AG04450 (cell line): ENCODE measurements at regions not wholly inside any gene's neighbourhood (a gene's known extent, or its start where the extent isn't known, plus 50 kb on each side); places are given as distances from the start of the nearest gene placed in this dataset.

Source experiments
- CTCF ChIA-PET: fragments of 300-600, 350-600 bp; formaldehyde crosslinking; extraction: SDS; loops from one replicate; lab custom pipeline; 2022; ENCODE audit warnings: antibody characterized with exemption, inconsistent platforms; lab: Charles Lee
- POLR2A ChIA-PET: fragments of 350-600 bp; formaldehyde crosslinking; extraction: SDS; loops from one replicate; lab custom pipeline; 2021; ENCODE audit warnings: antibody characterized with exemption, inconsistent platforms; lab: Yijun Ruan, JAX
- DNase-seq: peaks from one replicate; pipeline ENCODE4 v3.0.0-alpha.2; 2011; ENCODE audit warnings: low read depth, low spot score
- H3K27ac ChIP-seq: one replicate; pipeline ENCODE4 v1.5.1; 2012; ENCODE audit warnings: low read depth, low read length, control low read depth
- H3K27me3 ChIP-seq: one replicate; pipeline ENCODE4 v1.6.0; 2012; ENCODE audit warnings: low read length; ENCODE audit not compliant: control insufficient read depth, insufficient read depth
- H3K4me3 ChIP-seq: 2 replicates; pipeline ENCODE4 v1.5.1; 2011; ENCODE audit warnings: mild to moderate bottlenecking, low read depth, low read length, control low read depth
- H3K9me3 ChIP-seq: 2 replicates; pipeline ENCODE4 v1.5.1; 2012; ENCODE audit warnings: low read length; ENCODE audit not compliant: control insufficient read depth, insufficient read depth
- TF ChIP-seq, protein P1 (sequence below): IDR thresholded peaks from 2 replicates; pipeline ENCODE4 v1.5.1; 2011; ENCODE audit warnings: low read depth, low read length, control low read depth, inconsistent platforms

DNA sequence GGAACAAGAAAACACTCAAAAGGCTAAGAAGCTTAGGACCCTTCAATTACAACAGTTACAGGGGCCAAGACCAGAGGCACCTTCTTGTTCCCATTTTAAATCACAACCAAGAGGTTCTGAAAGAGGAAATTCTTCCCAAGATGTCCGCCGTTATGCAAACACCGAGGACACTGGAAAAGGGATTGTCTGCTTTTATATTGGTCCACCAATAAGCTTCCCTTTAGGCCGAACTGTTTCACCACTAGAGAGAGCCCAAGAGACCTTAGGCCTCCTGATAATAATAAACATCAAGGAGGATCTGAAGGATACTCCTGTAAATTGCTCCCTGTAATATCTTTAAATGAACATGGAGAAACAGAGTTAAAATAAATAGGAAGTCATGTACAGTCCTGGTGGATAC lies 92.6 kb upstream of the NLRP2B start:
- CTCF ChIA-PET: no interaction called here
- Histone ChIP-seq H3K4me3 (no peak overlapping the region), H3K9me3 (no peaks in the 10 kb centered on the region), H3K27ac (no peak overlapping the region), H3K27me3 (no peaks in the 10 kb centered on the region)
- POLR2A ChIA-PET: no interaction called here
- TF ChIP-seq, protein P1, sequence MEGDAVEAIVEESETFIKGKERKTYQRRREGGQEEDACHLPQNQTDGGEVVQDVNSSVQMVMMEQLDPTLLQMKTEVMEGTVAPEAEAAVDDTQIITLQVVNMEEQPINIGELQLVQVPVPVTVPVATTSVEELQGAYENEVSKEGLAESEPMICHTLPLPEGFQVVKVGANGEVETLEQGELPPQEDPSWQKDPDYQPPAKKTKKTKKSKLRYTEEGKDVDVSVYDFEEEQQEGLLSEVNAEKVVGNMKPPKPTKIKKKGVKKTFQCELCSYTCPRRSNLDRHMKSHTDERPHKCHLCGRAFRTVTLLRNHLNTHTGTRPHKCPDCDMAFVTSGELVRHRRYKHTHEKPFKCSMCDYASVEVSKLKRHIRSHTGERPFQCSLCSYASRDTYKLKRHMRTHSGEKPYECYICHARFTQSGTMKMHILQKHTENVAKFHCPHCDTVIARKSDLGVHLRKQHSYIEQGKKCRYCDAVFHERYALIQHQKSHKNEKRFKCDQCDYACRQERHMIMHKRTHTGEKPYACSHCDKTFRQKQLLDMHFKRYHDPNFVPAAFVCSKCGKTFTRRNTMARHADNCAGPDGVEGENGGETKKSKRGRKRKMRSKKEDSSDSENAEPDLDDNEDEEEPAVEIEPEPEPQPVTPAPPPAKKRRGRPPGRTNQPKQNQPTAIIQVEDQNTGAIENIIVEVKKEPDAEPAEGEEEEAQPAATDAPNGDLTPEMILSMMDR: no peak
- no peak for DNase-seq

GRCh38 chrX:57771689-57772088 lies 91.6 kb upstream of the NLRP2B start:
- no peak for DNase-seq
- TF ChIP-seq, protein P1: no peak
- H3K4me3 ChIP-seq: no peak overlapping the region
- CTCF ChIA-PET: no interaction called here
- H3K27ac ChIP-seq: no peak overlapping the region
- POLR2A ChIA-PET: no interaction called here
- H3K27me3 ChIP-seq: no peaks in the 10 kb centered on the region
- no peaks in the 10 kb centered on the region for H3K9me3 ChIP-seq

- TF ChIP-seq, protein P1: no peak
- ChIA-PET POLR2A (no interaction called here), CTCF (no interaction called here)
- Histone ChIP-seq H3K9me3 (no peaks in the 10 kb centered on the region), H3K4me3 (no peak overlapping the region), H3K27me3 (no peaks in the 10 kb centered on the region), H3K27ac (no peak overlapping the region)
- no peak for DNase-seq
Observed at GRCh38 chrX:57752866-57753265, 72.8 kb upstream of the NLRP2B start.

DNA sequence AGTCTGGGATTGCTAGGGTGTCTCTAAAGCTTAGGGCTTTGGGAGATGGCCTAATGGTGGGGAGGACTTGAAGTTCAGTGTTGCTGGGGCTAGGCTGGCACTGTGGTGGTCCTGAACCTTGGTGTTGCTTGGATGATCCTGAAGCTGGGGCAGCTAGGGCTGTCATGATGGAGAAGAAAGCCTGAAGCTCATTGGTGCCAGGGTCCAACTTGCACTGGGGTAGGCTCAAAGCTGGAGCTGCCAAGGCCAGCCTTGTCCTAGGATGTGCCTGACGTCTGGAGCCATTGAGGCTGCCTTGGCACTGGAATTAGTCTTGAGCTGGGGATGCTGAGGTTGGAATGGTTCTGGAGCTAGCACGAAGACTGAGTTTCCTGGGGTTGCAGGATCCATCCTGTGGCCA lies 61.0 kb upstream of the NLRP2B start:
- no peak overlapping the region for H3K27ac ChIP-seq
- no peaks in the 10 kb centered on the region for H3K27me3 ChIP-seq
- no peak for DNase-seq
- POLR2A ChIA-PET: no interaction called here
- TF ChIP-seq, protein P1: no peak
- CTCF ChIA-PET: no interaction called here
- H3K4me3 ChIP-seq: no peak overlapping the region
- no peaks in the 10 kb centered on the region for H3K9me3 ChIP-seq

DNA sequence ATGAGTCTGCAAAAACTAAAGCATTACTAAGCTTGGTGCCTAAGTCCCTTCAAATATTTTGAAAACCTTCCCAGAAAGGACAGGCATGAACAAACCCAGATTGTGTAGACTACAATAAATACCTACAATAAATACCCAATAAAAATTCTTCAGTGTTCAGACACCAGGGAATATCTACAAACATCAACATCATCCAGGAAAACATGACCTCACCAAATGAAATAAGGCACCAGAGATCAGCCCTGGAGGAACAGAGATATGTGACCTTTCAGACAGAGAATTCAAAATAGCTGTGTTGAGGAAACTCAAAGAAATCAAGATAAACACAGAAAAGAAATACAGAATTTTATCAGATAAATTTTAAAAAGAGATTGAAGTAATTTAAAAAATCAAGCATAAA lies 57.8 kb upstream of the NLRP2B start:
- TF ChIP-seq, protein P1: no peak
- POLR2A ChIA-PET: no interaction called here
- no peak for DNase-seq
- no peaks in the 10 kb centered on the region for H3K9me3 ChIP-seq
- H3K27ac ChIP-seq: no peak overlapping the region
- H3K27me3 ChIP-seq: no peaks in the 10 kb centered on the region
- no peak overlapping the region for H3K4me3 ChIP-seq
- CTCF ChIA-PET: no interaction called here
